SU-DHL-6 (cell line): ENCODE measurements at regions not wholly inside any gene's neighbourhood (a gene's known extent, or its start where the extent isn't known, plus 50 kb on each side); places are given as distances from the start of the nearest gene placed in this dataset.

Experiments
- EZH2phosphoT487 ChIP-seq: fragments of 200-600 bp; sonication (generic), shearing (Covaris generic); conservative IDR thresholded peaks from 2 replicates; pipeline ENCODE4 v1.6.1; 2018; ENCODE audit warnings: mild to moderate bottlenecking, antibody characterized with exemption, low read length, moderate library complexity, mixed read lengths
- TF ChIP-seq, protein P1 (sequence below): fragments of 200-600 bp; sonication (generic); IDR thresholded peaks from one replicate; pipeline ENCODE4 v1.5.1; 2017; ENCODE audit warnings: antibody characterized with exemption, mild to moderate bottlenecking, low read length, moderate library complexity; ENCODE audit not compliant: insufficient read depth, poor library complexity, severe bottlenecking

DNA sequence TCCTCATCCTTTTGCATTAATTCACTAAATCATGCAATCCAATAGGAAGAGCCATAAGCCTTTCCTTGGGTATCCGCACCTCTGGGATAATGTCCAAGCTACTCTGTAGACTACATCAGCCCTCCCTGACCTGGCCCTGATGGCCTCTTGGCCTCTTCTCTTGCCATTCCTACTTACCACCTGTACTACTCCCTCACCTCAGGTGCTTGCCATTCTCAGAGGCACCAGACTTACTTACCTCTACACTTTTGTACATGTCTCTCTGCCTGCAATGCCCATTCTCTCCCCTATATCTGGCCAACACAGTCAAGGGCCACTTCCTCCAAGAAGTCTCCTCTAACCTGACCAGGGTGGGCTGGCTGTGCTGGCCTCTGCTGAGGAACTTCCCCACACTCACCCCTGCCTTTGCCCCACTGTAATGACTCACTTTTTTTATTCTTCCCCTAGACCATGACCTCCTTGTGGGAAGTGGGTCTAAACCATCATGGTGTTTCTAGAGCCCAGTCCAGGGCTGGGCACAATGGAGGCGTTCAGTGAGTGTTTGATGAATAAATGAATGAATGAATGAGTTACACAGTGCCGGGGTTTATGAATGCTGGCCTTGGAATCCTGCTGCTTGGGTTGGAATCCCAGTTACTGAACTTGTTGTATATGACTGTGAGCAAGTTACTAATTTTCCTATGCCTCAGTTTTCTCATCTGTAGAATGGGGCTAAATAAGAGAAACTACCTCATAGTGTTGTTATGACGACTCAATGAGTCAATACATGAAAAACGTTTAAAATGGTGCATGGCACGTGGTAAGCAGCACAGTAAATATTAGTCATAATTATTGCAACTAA, 179.8 kb downstream of the FOXD2 start:
- TF ChIP-seq EZH2phosphoT487, result no peak
- TF ChIP-seq, protein P1, sequence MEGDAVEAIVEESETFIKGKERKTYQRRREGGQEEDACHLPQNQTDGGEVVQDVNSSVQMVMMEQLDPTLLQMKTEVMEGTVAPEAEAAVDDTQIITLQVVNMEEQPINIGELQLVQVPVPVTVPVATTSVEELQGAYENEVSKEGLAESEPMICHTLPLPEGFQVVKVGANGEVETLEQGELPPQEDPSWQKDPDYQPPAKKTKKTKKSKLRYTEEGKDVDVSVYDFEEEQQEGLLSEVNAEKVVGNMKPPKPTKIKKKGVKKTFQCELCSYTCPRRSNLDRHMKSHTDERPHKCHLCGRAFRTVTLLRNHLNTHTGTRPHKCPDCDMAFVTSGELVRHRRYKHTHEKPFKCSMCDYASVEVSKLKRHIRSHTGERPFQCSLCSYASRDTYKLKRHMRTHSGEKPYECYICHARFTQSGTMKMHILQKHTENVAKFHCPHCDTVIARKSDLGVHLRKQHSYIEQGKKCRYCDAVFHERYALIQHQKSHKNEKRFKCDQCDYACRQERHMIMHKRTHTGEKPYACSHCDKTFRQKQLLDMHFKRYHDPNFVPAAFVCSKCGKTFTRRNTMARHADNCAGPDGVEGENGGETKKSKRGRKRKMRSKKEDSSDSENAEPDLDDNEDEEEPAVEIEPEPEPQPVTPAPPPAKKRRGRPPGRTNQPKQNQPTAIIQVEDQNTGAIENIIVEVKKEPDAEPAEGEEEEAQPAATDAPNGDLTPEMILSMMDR, result no peak
